HG02642 (cell line): ENCODE measurements at regions not wholly inside any gene's neighbourhood (a gene's known extent, or its start where the extent isn't known, plus 50 kb on each side); places are given as distances from the start of the nearest gene placed in this dataset.
"Not testable (repeated sequence)": the region's sequence is repeated elsewhere in the genome, so short reads cannot be mapped to it uniquely, and the experiment has no call there.

ENCODE experiments used
- ATAC-seq: cut with Tn5 transposase; IDR thresholded peaks from one replicate; pipeline ENCODE4 v1.9.1; 2021; ENCODE audit warnings: mild to moderate bottlenecking; ENCODE audit not compliant: unreplicated experiment, poor library complexity

GRCh38 chr19:28655054-28655453, 557.9 kb downstream of the UQCRFS1 start:
- ATAC-seq, result no peak

DNA sequence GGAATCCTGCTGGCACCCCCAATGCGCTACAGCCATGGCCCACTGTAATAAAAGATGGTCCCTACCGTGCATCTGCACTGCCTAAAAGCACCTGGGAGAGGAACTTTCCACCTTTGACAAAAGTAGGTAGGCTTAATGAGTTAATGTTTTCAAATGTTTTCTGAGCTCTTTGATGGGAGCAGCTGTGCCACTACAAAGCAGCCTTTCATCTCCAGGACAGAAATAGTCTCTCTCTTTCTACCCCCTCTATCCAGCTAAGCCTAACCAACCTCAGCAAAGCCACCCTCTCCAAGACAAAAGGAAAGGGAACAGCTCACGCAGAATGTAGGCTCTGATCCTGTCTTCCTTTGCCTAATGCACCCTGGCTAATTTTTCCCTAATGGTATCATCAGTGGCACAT, 560.2 kb downstream of the UQCRFS1 start:
- no peak for ATAC-seq

DNA sequence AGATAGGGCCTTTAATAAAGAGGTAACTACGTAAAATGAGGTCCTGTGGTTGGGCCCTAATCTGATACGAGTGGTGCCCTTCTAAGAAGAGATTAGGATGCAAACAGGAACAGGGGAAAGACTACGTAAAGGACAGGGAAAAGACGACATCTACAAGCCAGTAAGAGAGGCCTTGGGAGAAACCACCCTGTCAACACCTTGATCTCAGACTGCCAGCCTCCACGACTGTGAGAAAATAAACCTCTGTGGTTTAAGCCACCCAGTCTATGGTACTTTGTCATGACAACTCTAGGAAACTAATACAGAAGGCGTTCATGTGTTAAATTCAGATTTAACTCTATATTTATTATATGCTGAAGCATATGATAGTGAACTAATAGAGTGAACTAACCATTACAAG, 566.3 kb downstream of the UQCRFS1 start:
- ATAC-seq, result no peak

- ATAC-seq, result no peak
Observed at GRCh38 chr19:28644169-28644775, 568.7 kb downstream of the UQCRFS1 start.

GRCh38 chr19:28642787-28643683, 569.9 kb downstream of the UQCRFS1 start:
- ATAC-seq, result no peak

GRCh38 chr19:28641395-28641794, 571.6 kb downstream of the UQCRFS1 start:
- ATAC-seq, result no peak

- ATAC-seq, result no peak
Observed at GRCh38 chr19:28640506-28640905, 572.4 kb downstream of the UQCRFS1 start.

DNA sequence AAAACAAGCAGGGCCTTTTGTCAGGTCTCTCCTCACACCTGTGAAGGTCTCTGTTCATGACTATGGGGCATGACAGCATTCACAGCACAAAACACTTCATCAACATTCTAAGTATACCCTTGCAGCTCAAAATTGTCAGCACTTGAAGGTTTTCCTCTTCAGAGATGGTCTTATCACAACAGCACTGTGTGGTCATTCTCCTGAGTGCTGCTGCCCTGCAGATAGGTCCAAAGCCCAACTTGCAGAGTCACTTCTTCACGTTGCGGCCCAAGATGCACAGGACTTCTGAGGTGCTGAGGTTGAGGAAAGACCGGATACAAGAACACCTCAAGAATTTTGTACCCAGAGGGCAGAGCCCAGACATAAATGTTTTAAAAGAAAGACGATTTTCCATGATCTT, 574.5 kb downstream of the UQCRFS1 start:
- no peak for ATAC-seq

- ATAC-seq, result no peak
Observed at GRCh38 chr19:28636706-28637105, 576.2 kb downstream of the UQCRFS1 start.

DNA sequence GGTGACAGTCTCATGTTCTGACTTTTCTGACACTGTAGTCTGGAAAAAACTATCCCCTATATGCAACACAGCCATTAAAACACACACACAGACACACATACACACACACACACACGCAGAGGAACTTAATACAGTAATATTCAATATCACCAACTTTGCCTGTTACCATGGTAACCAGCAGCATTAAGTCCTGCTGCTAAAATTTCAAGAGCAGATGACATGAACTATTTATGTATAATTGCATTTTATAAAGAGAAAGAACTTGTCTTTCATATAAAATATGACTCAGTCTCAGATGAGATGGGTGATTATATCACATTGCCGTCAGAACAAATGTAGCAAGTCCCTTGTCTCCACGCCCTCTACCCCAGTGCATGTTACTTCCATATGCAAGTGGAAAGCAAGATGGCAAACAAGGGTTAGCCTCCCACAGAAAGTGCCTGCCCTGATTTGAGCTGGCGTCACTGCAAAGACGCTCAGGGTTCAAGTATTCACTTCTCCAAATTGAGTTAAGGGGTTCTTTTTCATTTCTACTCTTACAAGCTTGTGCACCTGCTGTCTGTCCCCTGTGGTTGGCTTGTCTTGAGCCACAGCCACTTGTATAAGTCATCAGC, 576.8 kb downstream of the UQCRFS1 start:
- no peak for ATAC-seq

- no peak for ATAC-seq
Observed at GRCh38 chr19:28634837-28635236, 578.1 kb downstream of the UQCRFS1 start.

DNA sequence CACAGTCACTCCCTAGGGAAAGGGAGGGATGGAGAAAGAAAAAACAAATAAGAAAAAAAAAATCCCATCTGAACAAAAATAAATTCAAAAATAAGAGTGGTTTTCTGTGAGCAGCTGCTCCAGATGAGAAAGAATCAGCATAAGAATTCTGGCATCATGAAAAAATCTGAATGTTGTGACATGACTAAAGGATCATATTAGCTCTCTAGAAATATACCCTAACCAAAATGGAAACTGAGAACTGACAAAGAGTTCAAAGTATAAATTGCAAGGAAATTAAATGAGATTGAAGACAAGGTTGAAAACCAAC, 579.0 kb downstream of the UQCRFS1 start:
- ATAC-seq, result no peak

DNA sequence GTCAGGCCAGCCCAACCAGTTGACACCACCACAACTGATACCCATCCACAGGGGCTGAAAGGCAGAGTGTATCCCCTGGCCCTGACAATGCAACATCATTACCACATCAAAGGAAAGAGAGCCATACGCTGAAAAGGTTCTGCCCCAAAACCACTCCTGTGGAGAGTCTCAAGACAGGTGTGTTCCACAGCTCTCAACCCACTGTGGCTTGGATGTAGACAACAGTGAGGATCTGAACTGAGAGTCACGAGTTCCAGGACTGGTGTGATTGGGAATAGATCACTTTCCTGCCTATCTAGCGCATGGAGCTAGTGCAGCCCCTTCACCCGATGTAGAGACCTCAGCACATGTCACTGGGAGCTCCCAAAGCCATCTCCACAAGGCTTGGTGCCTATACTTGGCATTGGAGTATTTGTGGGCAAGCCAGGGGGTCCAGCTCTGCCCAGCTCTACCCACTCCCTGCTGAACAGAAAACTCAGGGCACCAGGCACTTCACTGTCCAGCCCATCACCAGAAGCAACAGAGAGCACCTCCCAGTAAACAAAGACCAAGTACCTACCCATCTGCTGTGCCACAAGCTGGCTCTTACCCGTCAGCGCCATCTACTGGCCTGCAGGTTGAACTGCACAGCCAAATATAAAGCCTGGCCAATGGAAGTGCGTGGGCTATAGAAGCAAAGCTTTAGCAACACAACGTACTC, 579.5 kb downstream of the UQCRFS1 start:
- no peak for ATAC-seq

GRCh38 chr19:28632371-28633080, 580.4 kb downstream of the UQCRFS1 start:
- ATAC-seq, result no peak

- ATAC-seq, result no peak
Observed at GRCh38 chr19:28631961-28632360, 581.0 kb downstream of the UQCRFS1 start.

- ATAC-seq, result no peak
Observed at GRCh38 chr19:28627669-28628068, 585.3 kb downstream of the UQCRFS1 start.

DNA sequence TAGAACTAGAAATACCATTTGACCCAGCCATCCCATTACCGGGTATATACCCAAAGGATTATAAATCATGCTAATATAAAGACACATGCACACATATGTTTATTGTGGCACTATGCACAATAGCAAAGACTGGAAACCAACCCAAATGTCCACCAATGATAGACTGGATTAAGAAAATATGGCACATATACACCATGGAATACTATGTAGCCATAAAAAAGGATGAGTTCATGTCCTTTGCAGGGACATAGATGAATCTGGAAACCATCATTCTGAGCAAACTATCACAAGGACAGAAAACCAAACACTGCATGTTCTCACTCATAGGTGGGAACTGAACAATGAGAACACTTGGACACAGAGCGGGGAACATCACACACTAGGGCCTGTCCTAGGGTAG, 586.5 kb downstream of the UQCRFS1 start:
- not testable (repeated sequence) for ATAC-seq

- no peak for ATAC-seq
Observed at GRCh38 chr19:28619816-28620429, 593.0 kb downstream of the UQCRFS1 start.

GRCh38 chr19:28618504-28618903, 594.4 kb downstream of the UQCRFS1 start:
- no peak for ATAC-seq

GRCh38 chr19:28615966-28616365, 597.0 kb downstream of the UQCRFS1 start:
- no peak for ATAC-seq
